Parathyroid adenoma (tissue), 2 donors: ENCODE measurements at regions not wholly inside any gene's neighbourhood (a gene's known extent, or its start where the extent isn't known, plus 50 kb on each side); places are given as distances from the start of the nearest gene placed in this dataset.

ENCODE experiments used
- H2AFZ ChIP-seq: fragments of 300-600 bp; sonication (generic); one replicate; pipeline ENCODE4 v1.7.0; 2017; ENCODE audit warnings: antibody characterized with exemption, mild to moderate bottlenecking
- H3K27ac ChIP-seq: fragments of 300-600 bp; sonication (generic); one replicate; pipeline ENCODE4 v1.7.0; 2017
- H3K27me3 ChIP-seq: fragments of 300-600 bp; sonication (generic); one replicate; pipeline ENCODE4 v1.7.0; 2017; ENCODE audit warnings: low read length; ENCODE audit not compliant: control insufficient read depth, insufficient read depth
- H3K36me3 ChIP-seq: fragments of 300-600 bp; sonication (generic); one replicate; pipeline ENCODE4 v1.7.0; 2017; ENCODE audit warnings: low read length; ENCODE audit not compliant: control insufficient read depth, insufficient read depth
- H3K4me1 ChIP-seq: fragments of 300-600 bp; sonication (generic); one replicate; pipeline ENCODE4 v1.7.0; 2017; ENCODE audit warnings: control low read depth
- H3K4me2 ChIP-seq: fragments of 300-600 bp; sonication (generic); one replicate; pipeline ENCODE4 v1.7.0; 2017; ENCODE audit warnings: low read length
- H3K4me3 ChIP-seq: fragments of 300-600 bp; sonication (generic); one replicate; pipeline ENCODE4 v1.7.0; 2017; ENCODE audit warnings: low read depth, low read length
- H3K79me2 ChIP-seq: fragments of 300-600 bp; sonication (generic); one replicate; pipeline ENCODE4 v1.7.0; 2017; ENCODE audit warnings: control low read depth
- H3K9ac ChIP-seq: fragments of 300-600 bp; sonication (generic); one replicate; pipeline ENCODE4 v1.7.0; 2017; ENCODE audit warnings: mild to moderate bottlenecking
- H3K9me3 ChIP-seq: fragments of 300-600 bp; sonication (generic); one replicate; pipeline ENCODE4 v1.7.0; 2017; ENCODE audit warnings: low read length; ENCODE audit not compliant: control insufficient read depth
- TF ChIP-seq, protein P1 (sequence below): fragments of 300-600 bp; sonication (generic); IDR thresholded peaks from one replicate; pipeline ENCODE4 v1.7.0; 2017; ENCODE audit warnings: antibody characterized with exemption, mild to moderate bottlenecking
- donor health status: primary hyperparathyroidism.

DNA sequence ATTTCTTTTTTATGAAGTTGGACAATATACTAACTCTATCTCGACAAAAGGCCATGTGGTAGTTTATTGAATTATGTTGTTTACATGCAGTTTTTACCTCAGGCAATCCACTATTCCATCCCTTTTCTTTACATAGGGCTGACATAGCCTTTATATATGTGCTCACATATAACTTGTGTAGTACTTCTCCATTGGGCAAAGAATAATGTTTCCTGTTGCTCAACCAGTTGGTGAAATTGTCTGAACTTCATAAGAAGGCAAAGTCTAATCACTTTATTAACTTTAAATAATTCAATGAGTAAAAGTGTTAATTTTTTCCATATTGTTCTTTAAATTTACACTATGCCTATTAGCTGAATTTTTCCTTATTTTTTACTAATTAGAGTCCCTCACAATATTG lies 1272.1 kb downstream of the EPHA7 start:
- Histone ChIP-seq H2AFZ (no peak overlapping the region), H3K36me3 (no peaks in the 10 kb centered on the region)

DNA sequence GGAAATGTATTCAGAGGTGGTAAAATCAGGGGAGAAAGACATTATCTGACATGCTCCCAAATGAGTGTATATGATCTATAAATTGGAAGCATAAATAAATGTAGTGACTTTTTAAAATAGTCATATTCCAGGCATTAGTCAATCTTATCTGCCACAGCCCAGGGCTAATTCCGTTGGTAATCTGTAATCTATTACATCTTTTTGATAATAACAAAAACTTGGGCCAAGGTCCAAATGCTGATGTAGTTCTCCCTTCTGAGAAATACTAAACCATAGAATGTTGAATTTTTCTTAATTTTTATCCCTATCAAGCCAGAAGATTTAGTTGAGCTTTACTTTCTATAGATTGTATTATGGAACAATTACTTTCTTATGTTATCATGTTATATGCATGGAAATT lies 1279.8 kb downstream of the EPHA7 start:
- Histone ChIP-seq H3K27ac (no peak overlapping the region), H3K4me3 (no peak overlapping the region), H3K9ac (no peak overlapping the region), H3K4me1 (no peaks in the 10 kb centered on the region), H3K27me3 (no peaks in the 10 kb centered on the region), H3K36me3 (no peaks in the 10 kb centered on the region), H2AFZ (no peak overlapping the region), H3K79me2 (no peaks in the 10 kb centered on the region), H3K9me3 (no peaks in the 10 kb centered on the region), H3K4me2 (no peak overlapping the region)
- TF ChIP-seq, protein P1, sequence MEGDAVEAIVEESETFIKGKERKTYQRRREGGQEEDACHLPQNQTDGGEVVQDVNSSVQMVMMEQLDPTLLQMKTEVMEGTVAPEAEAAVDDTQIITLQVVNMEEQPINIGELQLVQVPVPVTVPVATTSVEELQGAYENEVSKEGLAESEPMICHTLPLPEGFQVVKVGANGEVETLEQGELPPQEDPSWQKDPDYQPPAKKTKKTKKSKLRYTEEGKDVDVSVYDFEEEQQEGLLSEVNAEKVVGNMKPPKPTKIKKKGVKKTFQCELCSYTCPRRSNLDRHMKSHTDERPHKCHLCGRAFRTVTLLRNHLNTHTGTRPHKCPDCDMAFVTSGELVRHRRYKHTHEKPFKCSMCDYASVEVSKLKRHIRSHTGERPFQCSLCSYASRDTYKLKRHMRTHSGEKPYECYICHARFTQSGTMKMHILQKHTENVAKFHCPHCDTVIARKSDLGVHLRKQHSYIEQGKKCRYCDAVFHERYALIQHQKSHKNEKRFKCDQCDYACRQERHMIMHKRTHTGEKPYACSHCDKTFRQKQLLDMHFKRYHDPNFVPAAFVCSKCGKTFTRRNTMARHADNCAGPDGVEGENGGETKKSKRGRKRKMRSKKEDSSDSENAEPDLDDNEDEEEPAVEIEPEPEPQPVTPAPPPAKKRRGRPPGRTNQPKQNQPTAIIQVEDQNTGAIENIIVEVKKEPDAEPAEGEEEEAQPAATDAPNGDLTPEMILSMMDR: no peak

More for the DNA sequence above, 1272.1 kb downstream of the EPHA7 start:
- Histone ChIP-seq H3K4me1 (no peaks in the 10 kb centered on the region), H3K9me3 (no peaks in the 10 kb centered on the region), H3K27ac (no peak overlapping the region), H3K4me2 (no peak overlapping the region), H3K79me2 (no peaks in the 10 kb centered on the region), H3K9ac (no peak overlapping the region), H3K27me3 (no peaks in the 10 kb centered on the region), H3K4me3 (no peak overlapping the region)
- TF ChIP-seq, protein P1: no peak

DNA sequence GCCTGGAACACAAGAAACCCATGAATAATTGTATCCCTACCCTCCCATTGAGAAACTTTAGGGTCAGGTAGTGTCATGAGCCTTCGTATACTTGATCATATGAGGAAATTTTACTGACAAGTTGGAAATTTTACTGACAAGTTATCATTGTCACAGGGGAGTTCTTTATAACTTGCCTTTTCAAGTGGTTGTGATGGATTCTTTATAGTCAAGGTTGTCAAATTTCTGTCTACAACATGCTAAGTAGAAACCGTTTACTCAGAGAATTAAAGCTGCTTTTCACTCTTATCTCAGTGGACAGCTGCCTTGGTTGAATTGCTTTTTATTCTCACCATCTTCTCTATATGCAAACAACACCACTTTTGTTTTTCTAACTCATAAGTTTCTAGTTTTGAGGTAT lies 1286.4 kb downstream of the EPHA7 start:
- Histone ChIP-seq H3K27me3 (no peaks in the 10 kb centered on the region), H3K4me3 (no peak overlapping the region), H3K9me3 (no peaks in the 10 kb centered on the region), H3K27ac (no peak overlapping the region), H3K79me2 (no peaks in the 10 kb centered on the region), H3K4me2 (no peak overlapping the region), H3K36me3 (no peaks in the 10 kb centered on the region), H2AFZ (no peak overlapping the region), H3K9ac (no peak overlapping the region), H3K4me1 (no peaks in the 10 kb centered on the region)
- TF ChIP-seq, protein P1: no peak

DNA sequence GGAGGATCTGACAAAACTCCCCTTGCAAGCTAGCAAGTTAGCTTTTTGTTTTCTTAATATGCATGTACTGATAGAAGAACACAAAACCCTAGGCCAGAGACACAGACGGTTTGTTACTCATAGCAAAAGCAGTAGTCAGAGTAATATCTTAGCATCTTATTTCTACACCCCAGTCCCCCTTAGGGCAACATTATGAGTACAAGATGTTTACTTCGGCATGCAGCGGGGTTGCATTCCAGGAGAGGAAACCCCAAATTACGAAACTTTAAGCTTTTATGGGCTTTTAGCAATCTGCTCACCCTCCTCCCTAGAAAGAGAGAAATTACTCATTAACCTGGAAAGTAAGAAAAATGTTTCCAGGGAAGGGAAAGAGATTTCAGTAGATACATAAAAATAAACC lies 1286.9 kb downstream of the EPHA7 start:
- no peak overlapping the region for H3K4me3 ChIP-seq
- no peaks in the 10 kb centered on the region for H3K27me3 ChIP-seq
- H3K4me2 ChIP-seq: no peak overlapping the region
- no peaks in the 10 kb centered on the region for H3K79me2 ChIP-seq
- no peak overlapping the region for H3K9ac ChIP-seq
- H2AFZ ChIP-seq: no peak overlapping the region
- H3K9me3 ChIP-seq: no peaks in the 10 kb centered on the region
- no peaks in the 10 kb centered on the region for H3K4me1 ChIP-seq
- no peak overlapping the region for H3K27ac ChIP-seq
- TF ChIP-seq, protein P1: no peak
- no peaks in the 10 kb centered on the region for H3K36me3 ChIP-seq

DNA sequence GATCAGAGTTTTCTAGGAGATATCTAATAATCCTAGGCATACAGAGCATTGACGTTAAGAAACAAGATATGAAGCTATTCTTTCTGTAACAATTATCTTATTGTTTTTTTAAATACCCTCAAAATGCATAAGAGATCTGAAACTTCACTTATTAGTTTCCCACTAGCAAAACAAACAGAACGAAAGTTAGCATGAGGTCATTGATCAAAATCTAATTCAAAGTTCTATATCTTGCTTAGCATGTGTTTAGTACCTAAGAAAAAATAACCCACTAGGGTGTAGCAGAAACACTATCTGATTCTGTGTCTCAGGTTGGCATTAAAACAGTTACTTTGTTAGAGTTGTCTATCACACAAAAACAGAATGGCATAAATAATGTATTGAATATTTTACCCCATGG lies 1288.4 kb downstream of the EPHA7 start:
- no peak overlapping the region for H3K27ac ChIP-seq
- H3K4me3 ChIP-seq: no peak overlapping the region
- no peak overlapping the region for H3K9ac ChIP-seq
- no peaks in the 10 kb centered on the region for H3K79me2 ChIP-seq
- no peaks in the 10 kb centered on the region for H3K27me3 ChIP-seq
- H2AFZ ChIP-seq: no peak overlapping the region
- TF ChIP-seq, protein P1: no peak
- H3K9me3 ChIP-seq: no peaks in the 10 kb centered on the region
- H3K4me2 ChIP-seq: no peak overlapping the region
- H3K36me3 ChIP-seq: no peaks in the 10 kb centered on the region
- no peaks in the 10 kb centered on the region for H3K4me1 ChIP-seq
